ENCODE measurements at regions not wholly inside any gene's neighbourhood (a gene's known extent, or its start where the extent isn't known, plus 50 kb on each side); places are given as distances from the start of the nearest gene placed in this dataset.

DNA sequence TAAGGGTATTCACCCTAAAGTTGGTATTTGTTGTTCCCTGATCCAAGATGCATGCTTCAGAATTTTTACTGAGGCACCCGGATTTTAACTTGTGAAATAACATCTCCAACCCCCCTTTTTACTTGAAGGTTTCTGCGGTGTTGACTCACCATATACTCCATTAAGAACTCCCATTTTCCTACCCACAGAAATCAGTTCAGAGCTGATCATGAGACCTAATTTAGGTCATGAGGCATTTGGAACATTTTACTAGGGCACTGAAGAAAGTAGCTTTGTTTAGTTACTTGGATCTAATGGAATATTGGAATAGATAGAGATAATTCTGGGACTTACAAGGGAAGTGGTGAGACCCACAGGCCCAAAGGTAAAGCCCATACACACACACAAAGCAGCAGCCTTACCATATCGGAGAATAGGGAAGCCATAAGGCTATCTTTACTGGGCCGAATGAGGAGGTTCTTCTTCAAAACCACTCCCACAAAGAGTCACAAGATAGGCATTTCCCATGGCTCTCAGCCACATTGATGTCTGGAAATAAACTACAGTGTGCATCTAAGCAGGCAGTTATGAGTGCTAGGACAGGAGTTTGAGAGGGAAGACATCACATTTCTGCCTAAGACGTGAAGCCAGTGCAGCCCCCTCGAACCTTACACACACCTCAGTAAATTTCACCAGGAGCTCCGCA is 681.0 kb upstream of the LRRTM4 start:
- no peak overlapping the region for H2BK5ac ChIP-seq (ENCODE audit: low read length)
- H3K23ac ChIP-seq (ENCODE audit: low read length), result no peak overlapping the region
- no peak overlapping the region for H3K27ac ChIP-seq (ENCODE audit: low read depth, low read length)
- no peak overlapping the region for H3K18ac ChIP-seq (ENCODE audit: low read length)
- H3K4me2 ChIP-seq (ENCODE audit: low read length), result no peak overlapping the region
- H3K4me3 ChIP-seq (ENCODE audit: low read length), result no peak overlapping the region
- no peak overlapping the region for H2BK120ac ChIP-seq (ENCODE audit: low read depth, low read length)
- H3K4me1 ChIP-seq (ENCODE audit: control insufficient read depth, low read depth, low read length), result no peaks in the 10 kb centered on the region
- no peak overlapping the region for H3K4ac ChIP-seq (ENCODE audit: low read depth, low read length)
- H3K56ac ChIP-seq (ENCODE audit: low read length), result no peak overlapping the region
- WGBS (ENCODE audit: extremely low coverage, insufficient coverage, low lambda C conversion rate), result no CpG with 5 or more reads among the region's 7 CpGs
- H4K8ac ChIP-seq (ENCODE audit: low read depth, low read length), result no peak overlapping the region
- no peak overlapping the region for H2AK5ac ChIP-seq (ENCODE audit: low read length)
- DNase-seq, result no peak
- H3K27me3 ChIP-seq (ENCODE audit: insufficient read depth, low read length, poor library complexity), result no peaks in the 10 kb centered on the region
- no peaks in the 10 kb centered on the region for H3K79me1 ChIP-seq (ENCODE audit: low read length)
- no peak overlapping the region for H2BK15ac ChIP-seq (replicated peaks; ENCODE audit: low read depth)
- no peak overlapping the region for H3K9ac ChIP-seq (ENCODE audit: low read length)
- no peaks in the 10 kb centered on the region for H3K79me2 ChIP-seq (ENCODE audit: control insufficient read depth, insufficient read depth, low read length)
- H3K36me3 ChIP-seq (ENCODE audit: control insufficient read depth, insufficient read depth, low read length), result no peaks in the 10 kb centered on the region
- H4K5ac ChIP-seq (ENCODE audit: low read length), result no peak overlapping the region

DNA sequence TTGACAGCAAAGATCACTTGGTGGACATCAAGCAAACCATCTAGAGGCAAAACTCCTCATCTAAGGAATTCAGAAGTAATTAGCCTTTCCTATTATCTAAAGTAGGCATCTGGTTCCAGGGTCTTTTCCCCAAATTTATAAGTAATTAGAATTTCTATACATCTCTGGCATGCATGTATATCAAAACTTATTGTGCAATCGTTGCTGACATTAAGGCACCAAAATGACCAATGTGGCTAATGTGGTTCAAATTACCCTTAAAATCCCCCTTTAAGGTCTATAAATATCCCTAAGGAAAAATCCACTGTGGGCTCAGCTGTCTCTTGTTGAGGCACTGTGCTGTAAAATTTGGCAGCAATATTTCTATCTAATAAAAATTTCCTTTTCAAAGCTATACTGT is 695.9 kb upstream of the LRRTM4 start:
- Histone ChIP-seq H3K4me1 (ENCODE audit: control insufficient read depth, low read depth, low read length) (no peaks in the 10 kb centered on the region), H4K5ac (ENCODE audit: low read length) (no peak overlapping the region), H4K8ac (ENCODE audit: low read depth, low read length) (no peak overlapping the region), H2AK5ac (ENCODE audit: low read length) (no peak overlapping the region), H2BK15ac (replicated peaks; ENCODE audit: low read depth) (no peak overlapping the region), H3K56ac (ENCODE audit: low read length) (no peak overlapping the region), H3K27ac (ENCODE audit: low read depth, low read length) (no peak overlapping the region), H3K36me3 (ENCODE audit: control insufficient read depth, insufficient read depth, low read length) (no peaks in the 10 kb centered on the region), H3K9ac (ENCODE audit: low read length) (no peak overlapping the region), H3K27me3 (ENCODE audit: insufficient read depth, low read length, poor library complexity) (no peaks in the 10 kb centered on the region), H3K18ac (ENCODE audit: low read length) (no peak overlapping the region), H3K79me1 (ENCODE audit: low read length) (no peaks in the 10 kb centered on the region), H3K4ac (ENCODE audit: low read depth, low read length) (no peak overlapping the region), H3K79me2 (ENCODE audit: control insufficient read depth, insufficient read depth, low read length) (no peaks in the 10 kb centered on the region), H3K4me3 (ENCODE audit: low read length) (no peak overlapping the region), H3K23ac (ENCODE audit: low read length) (no peak overlapping the region), H2BK120ac (ENCODE audit: low read depth, low read length) (no peak overlapping the region), H2BK5ac (ENCODE audit: low read length) (no peak overlapping the region), H3K4me2 (ENCODE audit: low read length) (no peak overlapping the region)
- DNase-seq, result no peak
- WGBS (ENCODE audit: extremely low coverage, insufficient coverage, low lambda C conversion rate), result no CpG with 5 or more reads among the region's 1 CpG

DNA sequence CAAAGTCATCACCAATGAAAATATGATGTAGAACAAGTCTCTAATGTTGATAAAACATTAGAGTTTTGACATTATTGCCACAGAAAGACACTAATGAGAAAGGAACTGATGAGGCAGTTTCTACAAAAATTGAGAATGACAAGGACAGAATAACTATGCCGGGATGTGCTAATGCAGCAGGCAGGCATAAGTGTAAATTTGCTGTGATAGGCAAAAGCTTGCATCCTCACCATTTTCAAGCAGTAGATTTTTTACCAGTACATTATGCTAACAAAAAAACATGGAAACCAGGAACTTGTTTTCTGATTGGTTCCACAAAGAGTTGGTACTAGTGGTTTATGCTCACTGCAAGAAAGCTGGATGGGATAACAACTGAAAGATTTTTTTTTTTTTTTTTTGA is 715.5 kb upstream of the LRRTM4 start:
- Histone ChIP-seq H3K4me3 (ENCODE audit: low read length) (no peak overlapping the region), H4K8ac (ENCODE audit: low read depth, low read length) (no peak overlapping the region), H2BK5ac (ENCODE audit: low read length) (no peak overlapping the region), H3K27me3 (ENCODE audit: insufficient read depth, low read length, poor library complexity) (no peaks in the 10 kb centered on the region), H3K4ac (ENCODE audit: low read depth, low read length) (no peak overlapping the region), H3K9ac (ENCODE audit: low read length) (no peak overlapping the region), H3K79me1 (ENCODE audit: low read length) (no peaks in the 10 kb centered on the region), H3K4me2 (ENCODE audit: low read length) (no peak overlapping the region), H3K23ac (ENCODE audit: low read length) (no peak overlapping the region), H3K79me2 (ENCODE audit: control insufficient read depth, insufficient read depth, low read length) (no peaks in the 10 kb centered on the region), H4K5ac (ENCODE audit: low read length) (no peak overlapping the region), H3K18ac (ENCODE audit: low read length) (no peak overlapping the region), H3K36me3 (ENCODE audit: control insufficient read depth, insufficient read depth, low read length) (no peaks in the 10 kb centered on the region), H2BK120ac (ENCODE audit: low read depth, low read length) (no peak overlapping the region), H2AK5ac (ENCODE audit: low read length) (no peak overlapping the region), H2BK15ac (replicated peaks; ENCODE audit: low read depth) (no peak overlapping the region), H3K56ac (ENCODE audit: low read length) (no peak overlapping the region), H3K4me1 (ENCODE audit: control insufficient read depth, low read depth, low read length) (no peaks in the 10 kb centered on the region), H3K27ac (ENCODE audit: low read depth, low read length) (no peak overlapping the region)
- WGBS (ENCODE audit: extremely low coverage, insufficient coverage, low lambda C conversion rate), result no CpG with 5 or more reads among the region's 1 CpG
- no peak for DNase-seq

DNA sequence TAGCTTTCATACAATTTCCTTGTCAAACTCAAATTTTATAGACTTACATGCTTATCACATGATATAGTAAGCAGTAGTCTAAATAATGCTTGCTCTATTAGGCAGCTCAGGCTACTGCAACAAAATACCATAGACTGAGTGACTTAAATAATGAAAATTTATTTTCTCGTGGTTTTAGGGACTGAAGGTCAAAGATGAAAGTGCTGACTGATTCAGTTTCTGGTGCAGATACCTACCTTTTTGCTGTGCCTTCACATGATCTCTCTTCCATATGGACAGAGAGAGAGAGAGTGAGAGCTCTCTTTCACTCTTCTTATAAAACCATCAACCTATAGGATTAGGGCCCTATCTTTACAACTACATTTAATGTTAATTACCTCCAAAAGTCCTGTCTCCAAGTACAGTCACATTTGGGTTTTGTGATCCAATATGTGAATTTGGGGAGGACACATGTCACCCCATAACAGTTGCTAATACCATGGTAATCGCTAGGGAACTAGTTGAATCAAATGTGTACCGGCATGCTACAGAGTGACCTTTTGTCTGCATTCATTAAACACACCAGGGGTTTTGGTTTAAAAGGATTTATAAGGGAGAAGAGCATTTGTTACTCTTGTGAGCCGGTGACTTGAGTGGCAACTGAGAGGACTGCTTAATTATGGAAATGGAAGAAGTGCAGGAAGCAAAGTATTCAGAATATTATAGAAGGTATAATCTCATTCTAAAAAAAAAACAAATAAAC is 723.4 kb upstream of the LRRTM4 start:
- Histone ChIP-seq H2BK15ac (replicated peaks; ENCODE audit: low read depth) (no peak overlapping the region), H3K27ac (ENCODE audit: low read depth, low read length) (no peak overlapping the region), H2BK5ac (ENCODE audit: low read length) (no peak overlapping the region), H2AK5ac (ENCODE audit: low read length) (no peak overlapping the region), H3K4me2 (ENCODE audit: low read length) (no peak overlapping the region), H3K27me3 (ENCODE audit: insufficient read depth, low read length, poor library complexity) (no peaks in the 10 kb centered on the region), H4K5ac (ENCODE audit: low read length) (no peak overlapping the region), H3K18ac (ENCODE audit: low read length) (no peak overlapping the region), H3K4me3 (ENCODE audit: low read length) (no peak overlapping the region), H3K4ac (ENCODE audit: low read depth, low read length) (no peak overlapping the region), H3K36me3 (ENCODE audit: control insufficient read depth, insufficient read depth, low read length) (no peaks in the 10 kb centered on the region), H3K9ac (ENCODE audit: low read length) (no peak overlapping the region), H3K4me1 (ENCODE audit: control insufficient read depth, low read depth, low read length) (no peaks in the 10 kb centered on the region), H3K23ac (ENCODE audit: low read length) (no peak overlapping the region), H4K8ac (ENCODE audit: low read depth, low read length) (no peak overlapping the region), H3K79me1 (ENCODE audit: low read length) (no peaks in the 10 kb centered on the region), H3K56ac (ENCODE audit: low read length) (no peak overlapping the region), H2BK120ac (ENCODE audit: low read depth, low read length) (no peak overlapping the region), H3K79me2 (ENCODE audit: control insufficient read depth, insufficient read depth, low read length) (no peaks in the 10 kb centered on the region)
- peak; percentile 7 for DNase-seq
- no CpG with 5 or more reads among the region's 4 CpGs for WGBS (ENCODE audit: extremely low coverage, insufficient coverage, low lambda C conversion rate)

DNA sequence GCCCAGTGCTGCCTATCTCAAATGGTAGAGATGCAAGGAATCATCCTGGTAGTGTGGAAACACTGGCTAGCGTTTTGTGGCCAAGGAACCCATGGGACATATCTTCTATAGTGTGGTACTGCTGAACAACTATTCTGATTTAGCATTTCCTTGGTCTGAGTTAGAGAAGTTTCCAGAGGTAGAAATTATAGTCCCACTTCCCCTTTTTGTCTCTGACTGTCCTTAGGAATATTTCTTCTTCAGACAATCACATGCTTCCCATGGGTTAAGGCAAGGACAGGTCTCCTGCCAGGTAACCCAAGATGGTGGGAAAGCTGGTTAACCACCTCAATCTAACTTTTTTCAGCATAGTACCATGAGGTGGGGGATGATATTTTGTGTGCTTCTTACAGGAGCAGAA is 729.5 kb upstream of the LRRTM4 start:
- H3K4me3 ChIP-seq (ENCODE audit: low read length), result no peak overlapping the region
- DNase-seq, result no peak
- no peak overlapping the region for H3K4me2 ChIP-seq (ENCODE audit: low read length)
- H2AK5ac ChIP-seq (ENCODE audit: low read length), result no peak overlapping the region
- H3K27me3 ChIP-seq (ENCODE audit: insufficient read depth, low read length, poor library complexity), result no peaks in the 10 kb centered on the region
- H3K79me2 ChIP-seq (ENCODE audit: control insufficient read depth, insufficient read depth, low read length), result no peaks in the 10 kb centered on the region
- no peak overlapping the region for H4K5ac ChIP-seq (ENCODE audit: low read length)
- no peak overlapping the region for H3K27ac ChIP-seq (ENCODE audit: low read depth, low read length)
- H3K36me3 ChIP-seq (ENCODE audit: control insufficient read depth, insufficient read depth, low read length), result no peaks in the 10 kb centered on the region
- no peak overlapping the region for H2BK120ac ChIP-seq (ENCODE audit: low read depth, low read length)
- H4K8ac ChIP-seq (ENCODE audit: low read depth, low read length), result no peak overlapping the region
- H3K56ac ChIP-seq (ENCODE audit: low read length), result no peak overlapping the region
- H2BK5ac ChIP-seq (ENCODE audit: low read length), result no peak overlapping the region
- H2BK15ac ChIP-seq (replicated peaks; ENCODE audit: low read depth), result no peak overlapping the region
- no CpG with 5 or more reads among the region's 1 CpG for WGBS (ENCODE audit: extremely low coverage, insufficient coverage, low lambda C conversion rate)
- H3K18ac ChIP-seq (ENCODE audit: low read length), result no peak overlapping the region
- H3K4me1 ChIP-seq (ENCODE audit: control insufficient read depth, low read depth, low read length), result no peaks in the 10 kb centered on the region
- H3K9ac ChIP-seq (ENCODE audit: low read length), result no peak overlapping the region
- no peaks in the 10 kb centered on the region for H3K79me1 ChIP-seq (ENCODE audit: low read length)
- H3K23ac ChIP-seq (ENCODE audit: low read length), result no peak overlapping the region
- no peak overlapping the region for H3K4ac ChIP-seq (ENCODE audit: low read depth, low read length)
